H1 (cell line): ENCODE measurements at regions not wholly inside any gene's neighbourhood (a gene's known extent, or its start where the extent isn't known, plus 50 kb on each side); places are given as distances from the start of the nearest gene placed in this dataset.

Experiments used
- BCL11A ChIP-seq, 2 experiments: IDR thresholded peaks; one replicate each; pipeline ENCODE4 v1.6.1; 2011; ENCODE audit warnings: low read depth in 2 of 2, low read length in 2 of 2, mild to moderate bottlenecking in 2 of 2
- BRCA1 ChIP-seq: IDR thresholded peaks from 2 replicates; pipeline ENCODE4 v1.6.1; 2012; ENCODE audit warnings: low read depth, low read length, improper control_type of control experiment
- CHD7 ChIP-seq: fragments of 300-600 bp; sonication (generic); IDR thresholded peaks from 2 replicates; pipeline ENCODE4 v1.7.1; 2012; ENCODE audit warnings: low read length, moderate library complexity, mild to moderate bottlenecking, inconsistent platforms; ENCODE audit not compliant: insufficient replicate concordance
- TAF7 ChIP-seq: optimal IDR thresholded peaks from 2 replicates; pipeline ENCODE3; 2011; ENCODE audit warnings: low read depth, mild to moderate bottlenecking, inconsistent platforms, low read length, moderate library complexity, borderline replicate concordance

- TF ChIP-seq TAF7 (no peak), BRCA1 (no peak), CHD7 (no peak), BCL11A (IDR thresholded peaks at IDR 0.05; ENCODE audit: low read depth in 2 of 2, low read length in 2 of 2) (no peak)
- TF ChIP-seq, all 59 proteins: peak for 0
These were observed 647.6 kb downstream of the LMO4 start (continued) for GRCh38 chr1:87976316-87976715.
